DMS53 treated with DMSO at 0.1 percent for 48 hours (cell line): ENCODE measurements at regions not wholly inside any gene's neighbourhood (a gene's known extent, or its start where the extent isn't known, plus 50 kb on each side); places are given as distances from the start of the nearest gene placed in this dataset.

ENCODE experiments used
- DNase-seq: peaks from one replicate; lab custom pipeline; 2025; ENCODE audit not compliant: unreplicated experiment; lab: John Stamatoyannopoulos, UW

DNA sequence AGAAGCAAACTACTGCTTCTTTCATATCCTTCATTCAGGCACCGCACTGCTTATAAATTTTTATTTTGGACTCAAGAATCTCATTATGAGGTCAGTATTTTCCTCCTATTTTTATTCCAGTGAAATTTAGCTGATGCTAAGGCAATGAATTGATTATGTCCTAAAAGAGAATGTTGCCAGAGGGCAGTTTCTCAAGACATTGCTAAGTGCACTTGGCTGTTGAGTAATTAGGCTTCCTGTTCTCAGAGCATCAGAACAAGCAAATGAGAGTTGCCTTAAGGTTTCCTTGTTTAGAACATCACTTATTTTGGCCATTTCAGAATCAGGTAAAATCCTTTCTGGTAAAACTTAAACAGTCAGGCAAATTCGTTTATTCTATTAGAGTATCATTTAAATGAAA, 548.6 kb upstream of the ZEB2 start:
- DNase-seq, result no peak

- DNase-seq, result no peak
Observed at GRCh38 chr2:145067549-145068030, 547.7 kb upstream of the ZEB2 start.

DNA sequence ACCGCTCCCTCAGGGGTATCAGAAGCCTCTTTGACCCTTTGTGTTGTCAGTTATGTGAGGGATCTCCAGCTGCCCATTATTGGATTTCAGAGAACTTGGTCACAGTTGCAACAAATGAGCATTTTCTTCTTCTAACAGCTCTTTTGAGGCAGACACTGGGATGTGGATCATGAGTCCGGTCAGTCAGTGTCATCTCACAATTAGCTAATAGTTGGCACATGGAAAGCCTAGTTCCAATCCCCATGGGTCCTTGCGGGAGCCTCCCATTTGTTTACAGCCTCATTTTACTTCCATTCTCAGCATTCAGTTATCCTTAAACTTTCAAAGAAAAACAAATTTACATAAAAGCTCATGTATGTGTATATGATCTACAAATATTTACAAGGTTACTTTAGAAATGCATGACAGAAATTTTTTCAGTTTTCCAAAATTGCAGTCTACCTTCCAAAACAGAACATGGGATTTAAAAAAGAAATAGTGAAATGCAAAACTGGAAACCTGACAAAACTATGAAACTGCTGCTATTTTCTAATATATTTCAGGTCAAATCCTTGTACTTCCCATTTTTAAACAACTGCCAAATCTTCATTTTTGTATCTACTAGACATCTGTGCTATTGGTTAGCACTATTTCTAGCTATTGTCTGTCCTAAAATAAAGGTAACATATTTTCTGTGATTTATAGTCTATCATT, 547.1 kb upstream of the ZEB2 start:
- DNase-seq, result no peak

DNA sequence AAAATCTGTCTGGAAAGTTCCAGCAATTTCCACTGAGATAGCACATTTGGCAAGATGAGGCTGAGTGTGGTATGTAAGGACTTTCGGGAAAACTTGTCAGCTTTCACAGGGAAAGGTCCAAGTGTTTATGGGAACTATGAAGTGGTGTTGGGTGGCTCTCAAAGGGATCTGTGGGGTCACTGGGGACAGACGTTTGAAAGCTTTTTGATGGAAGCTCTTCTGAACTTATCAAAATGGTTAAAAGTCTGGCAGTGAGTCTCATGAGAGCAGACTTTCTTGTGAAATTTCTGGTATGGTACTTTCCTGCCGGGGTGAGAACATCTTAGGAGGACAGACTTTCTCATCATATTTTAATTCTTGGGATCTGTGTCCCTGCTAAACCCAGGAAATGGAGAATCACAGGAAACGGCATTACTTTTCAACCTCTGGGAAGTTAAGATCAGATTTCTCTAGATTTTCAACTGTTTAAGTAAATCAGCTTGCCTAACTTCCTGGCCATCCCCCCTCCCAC, 546.3 kb upstream of the ZEB2 start:
- no peak for DNase-seq

- DNase-seq, result no peak
Observed at GRCh38 chr2:145065342-145065741, 545.4 kb upstream of the ZEB2 start.

- DNase-seq, result no peak
Observed at GRCh38 chr2:145064511-145064910, 544.6 kb upstream of the ZEB2 start.

GRCh38 chr2:145060876-145061275, 541.0 kb upstream of the ZEB2 start:
- DNase-seq, result no peak

DNA sequence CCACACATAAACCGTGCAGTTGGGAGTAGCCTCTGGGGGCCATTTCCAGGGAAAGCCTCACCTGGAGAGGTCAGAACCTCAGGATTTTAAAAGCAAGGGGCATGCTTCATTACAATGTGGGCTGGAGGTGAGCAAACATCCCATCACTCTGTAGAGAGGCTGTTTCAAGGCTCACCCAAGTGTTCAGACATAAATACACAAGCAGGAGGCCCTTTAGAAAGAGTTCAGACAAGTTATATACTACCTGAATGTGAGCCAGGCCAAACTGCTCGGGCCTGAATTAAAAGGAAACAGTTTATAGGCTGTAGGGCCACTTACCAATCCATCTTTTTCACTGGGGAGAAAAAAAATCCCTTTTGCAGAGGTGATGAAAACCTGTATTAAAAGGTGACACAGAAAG, 540.0 kb upstream of the ZEB2 start:
- no peak for DNase-seq

GRCh38 chr2:145059343-145059742, 539.4 kb upstream of the ZEB2 start:
- no peak for DNase-seq

DNA sequence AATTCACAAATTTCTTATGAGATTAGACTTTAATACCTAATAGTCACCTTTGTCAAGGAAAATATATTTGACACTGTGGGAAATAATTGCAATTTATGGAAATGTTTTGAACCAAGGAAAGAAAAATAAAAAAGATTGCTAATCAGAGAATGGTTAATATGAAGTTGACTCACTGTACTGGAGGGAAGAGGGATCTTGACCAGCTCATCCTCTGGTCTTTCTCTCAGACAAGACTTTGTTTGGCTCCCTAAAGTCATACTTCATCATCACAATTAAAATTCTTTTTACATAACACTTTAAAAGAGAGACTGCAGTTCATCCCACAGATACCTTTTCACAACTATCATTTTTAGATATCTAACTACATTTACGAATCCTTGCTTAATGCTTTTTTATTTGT, 538.5 kb upstream of the ZEB2 start:
- DNase-seq, result no peak

DNA sequence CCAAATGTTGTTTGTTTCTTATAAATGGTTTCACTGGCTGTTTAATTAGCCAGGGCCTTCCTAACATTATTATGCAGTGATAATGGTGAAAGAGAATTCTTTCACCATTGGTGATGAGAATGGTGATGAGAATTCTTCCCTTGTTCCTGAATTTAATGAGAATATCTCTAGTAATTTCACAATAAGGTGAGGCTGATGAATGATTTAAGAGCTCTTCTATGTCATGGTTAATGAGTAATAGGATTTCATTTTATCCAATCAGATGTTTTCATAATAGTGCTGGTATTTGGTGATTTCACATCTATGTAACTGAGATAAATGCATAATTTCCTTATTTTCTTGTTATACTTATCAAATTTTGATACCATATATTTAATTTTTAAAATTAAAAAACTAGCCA, 535.7 kb upstream of the ZEB2 start:
- no peak for DNase-seq

DNA sequence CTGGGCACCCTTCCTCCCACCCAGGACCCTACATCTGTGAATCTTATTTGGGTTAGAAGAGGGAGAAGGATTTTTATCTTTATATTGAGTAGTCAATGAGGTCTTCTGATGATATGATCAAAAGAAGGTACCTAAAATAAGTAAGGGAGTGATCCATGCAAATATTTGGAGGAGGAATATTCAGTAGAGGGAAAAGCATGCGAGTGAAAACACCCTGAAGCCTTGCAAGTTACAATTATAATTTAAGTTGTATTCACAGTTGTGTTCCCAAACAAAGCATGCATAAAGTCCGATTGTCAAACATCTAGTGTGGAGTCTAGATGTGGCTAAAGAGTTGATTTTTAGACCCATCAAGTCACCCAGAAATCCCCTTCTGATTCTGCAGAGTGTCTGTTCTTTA, 530.2 kb upstream of the ZEB2 start:
- no peak for DNase-seq

- no peak for DNase-seq
Observed at GRCh38 chr2:145049475-145049874, 529.6 kb upstream of the ZEB2 start.

- no peak for DNase-seq
Observed at GRCh38 chr2:145047554-145047953, 527.6 kb upstream of the ZEB2 start.

GRCh38 chr2:145044491-145044890, 524.6 kb upstream of the ZEB2 start:
- no peak for DNase-seq

- DNase-seq, result no peak
Observed at GRCh38 chr2:145043399-145043834, 523.5 kb upstream of the ZEB2 start.

DNA sequence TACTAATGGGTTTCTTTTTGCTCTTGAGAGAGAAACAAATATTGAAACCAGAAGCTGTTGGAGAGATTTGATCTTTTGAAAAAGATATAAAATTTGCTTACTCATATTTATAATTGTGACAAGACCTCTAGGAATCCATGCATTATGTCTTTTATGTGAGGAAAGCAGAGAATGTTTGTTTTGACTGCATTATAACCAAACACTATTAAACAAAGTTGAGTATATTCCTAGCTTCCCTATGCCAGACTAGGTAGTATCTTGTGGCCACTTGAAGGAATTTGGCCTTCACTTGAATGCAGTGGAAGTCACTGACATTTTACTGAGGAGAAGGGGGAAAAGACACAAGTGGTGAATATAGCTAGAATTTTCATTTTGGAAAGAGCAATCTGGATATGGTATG, 521.8 kb upstream of the ZEB2 start:
- no peak for DNase-seq

GRCh38 chr2:145040433-145040832, 520.5 kb upstream of the ZEB2 start:
- DNase-seq, result no peak

- no peak for DNase-seq
Observed at GRCh38 chr2:145038041-145038525, 518.2 kb upstream of the ZEB2 start.

- DNase-seq, result no peak
Observed at GRCh38 chr2:145036421-145037011, 516.6 kb upstream of the ZEB2 start.

DNA sequence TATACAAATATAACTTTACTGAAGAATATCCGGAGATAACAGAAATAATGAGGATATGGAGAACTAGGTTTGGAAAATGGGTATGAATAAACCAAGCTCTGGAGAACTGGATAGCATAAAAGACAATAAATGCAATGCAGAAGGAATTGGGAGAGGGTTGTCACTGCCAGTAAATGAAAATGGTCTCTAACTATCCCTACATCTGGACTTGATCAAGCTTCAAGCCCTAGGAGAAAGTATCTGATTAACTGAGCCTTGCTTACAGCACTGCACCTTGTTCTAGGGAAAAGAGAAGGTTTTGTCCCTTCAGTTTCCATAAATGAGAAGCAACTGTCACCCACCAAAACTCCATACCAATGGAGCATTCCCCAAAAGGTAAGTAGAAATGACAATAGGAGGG, 514.6 kb upstream of the ZEB2 start:
- no peak for DNase-seq

DNA sequence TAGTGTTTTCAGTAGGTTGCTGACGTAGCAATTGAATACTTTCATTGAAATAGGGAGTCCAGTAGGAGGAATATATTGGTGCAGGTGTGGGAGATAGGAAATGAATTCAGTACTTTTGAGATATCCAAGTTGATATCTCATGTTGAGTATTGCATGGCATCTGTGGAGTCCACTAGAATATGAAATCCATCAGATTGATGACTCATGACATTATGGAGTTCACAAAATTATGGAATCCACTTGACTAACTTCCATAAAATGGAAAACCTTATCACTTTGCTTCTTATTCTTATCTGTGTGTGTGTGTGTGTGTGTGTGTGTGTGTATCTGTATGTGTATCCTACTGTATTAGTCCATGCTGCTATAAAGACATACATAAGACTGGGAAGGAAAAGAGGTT, 513.5 kb upstream of the ZEB2 start:
- no peak for DNase-seq

DNA sequence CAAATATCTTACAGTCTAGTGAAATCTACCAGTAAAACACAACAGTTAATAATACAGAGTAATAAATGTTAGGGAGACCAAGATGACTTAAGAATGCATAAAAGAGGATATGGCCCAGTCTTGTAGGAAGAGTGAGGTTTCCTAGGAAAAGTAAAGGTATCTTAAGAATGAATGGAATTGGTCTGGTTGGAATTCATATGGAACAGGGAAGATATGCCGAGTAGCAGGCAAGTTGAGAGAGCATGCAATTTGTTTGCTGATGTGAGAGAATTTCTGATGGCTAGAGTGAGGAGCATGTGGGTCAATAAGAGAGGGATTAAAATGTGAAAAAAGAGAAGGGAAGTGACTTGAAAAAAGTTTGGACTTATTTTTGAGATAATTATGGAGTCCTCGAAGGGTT, 512.9 kb upstream of the ZEB2 start:
- no peak for DNase-seq
